ENCODE measurements at regions not wholly inside any gene's neighbourhood (a gene's known extent, or its start where the extent isn't known, plus 50 kb on each side); places are given as distances from the start of the nearest gene placed in this dataset.

GRCh38 chr2:226558418-226558817 lies 241.2 kb downstream of the IRS1 start:
- TF ChIP-seq, protein P1, sequence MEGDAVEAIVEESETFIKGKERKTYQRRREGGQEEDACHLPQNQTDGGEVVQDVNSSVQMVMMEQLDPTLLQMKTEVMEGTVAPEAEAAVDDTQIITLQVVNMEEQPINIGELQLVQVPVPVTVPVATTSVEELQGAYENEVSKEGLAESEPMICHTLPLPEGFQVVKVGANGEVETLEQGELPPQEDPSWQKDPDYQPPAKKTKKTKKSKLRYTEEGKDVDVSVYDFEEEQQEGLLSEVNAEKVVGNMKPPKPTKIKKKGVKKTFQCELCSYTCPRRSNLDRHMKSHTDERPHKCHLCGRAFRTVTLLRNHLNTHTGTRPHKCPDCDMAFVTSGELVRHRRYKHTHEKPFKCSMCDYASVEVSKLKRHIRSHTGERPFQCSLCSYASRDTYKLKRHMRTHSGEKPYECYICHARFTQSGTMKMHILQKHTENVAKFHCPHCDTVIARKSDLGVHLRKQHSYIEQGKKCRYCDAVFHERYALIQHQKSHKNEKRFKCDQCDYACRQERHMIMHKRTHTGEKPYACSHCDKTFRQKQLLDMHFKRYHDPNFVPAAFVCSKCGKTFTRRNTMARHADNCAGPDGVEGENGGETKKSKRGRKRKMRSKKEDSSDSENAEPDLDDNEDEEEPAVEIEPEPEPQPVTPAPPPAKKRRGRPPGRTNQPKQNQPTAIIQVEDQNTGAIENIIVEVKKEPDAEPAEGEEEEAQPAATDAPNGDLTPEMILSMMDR (IDR thresholded peaks at IDR 0.05; ENCODE audit: insufficient read depth, low read depth, low read length, missing control alignments), result no peak
- H3K4me3 ChIP-seq (ENCODE audit: low read depth, low read length), result no peak overlapping the region
- no peak for DNase-seq (ENCODE audit: low read depth)

DNA sequence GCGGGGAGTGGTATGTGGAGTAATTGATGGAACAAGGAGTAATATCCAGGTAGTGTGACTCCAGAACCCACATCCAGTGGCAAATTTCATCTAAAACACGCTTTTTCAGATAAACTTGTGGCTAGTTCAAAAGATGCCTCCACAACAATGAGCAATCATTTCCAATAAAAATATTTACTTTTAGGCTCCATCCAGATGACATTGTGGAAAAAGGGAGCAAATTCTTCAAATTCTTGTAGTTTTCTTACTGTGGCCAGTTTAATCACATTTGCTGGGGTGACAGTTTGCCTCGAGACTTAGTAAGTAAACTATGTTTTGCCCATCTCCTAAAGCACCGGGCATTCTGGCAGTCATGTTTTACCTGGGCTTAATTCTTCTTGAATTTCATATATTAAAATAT lies 243.6 kb downstream of the IRS1 start:
- H3K4me3 ChIP-seq (ENCODE audit: low read depth, low read length), result no peak overlapping the region
- no peak for DNase-seq (ENCODE audit: low read depth)
- TF ChIP-seq, protein P1 (IDR thresholded peaks at IDR 0.05; ENCODE audit: insufficient read depth, low read depth, low read length, missing control alignments), result no peak

GRCh38 chr2:226554701-226555100 lies 244.9 kb downstream of the IRS1 start:
- no peak overlapping the region for H3K4me3 ChIP-seq (ENCODE audit: low read depth, low read length)
- DNase-seq (ENCODE audit: low read depth), result no peak
- TF ChIP-seq, protein P1 (IDR thresholded peaks at IDR 0.05; ENCODE audit: insufficient read depth, low read depth, low read length, missing control alignments), result no peak

DNA sequence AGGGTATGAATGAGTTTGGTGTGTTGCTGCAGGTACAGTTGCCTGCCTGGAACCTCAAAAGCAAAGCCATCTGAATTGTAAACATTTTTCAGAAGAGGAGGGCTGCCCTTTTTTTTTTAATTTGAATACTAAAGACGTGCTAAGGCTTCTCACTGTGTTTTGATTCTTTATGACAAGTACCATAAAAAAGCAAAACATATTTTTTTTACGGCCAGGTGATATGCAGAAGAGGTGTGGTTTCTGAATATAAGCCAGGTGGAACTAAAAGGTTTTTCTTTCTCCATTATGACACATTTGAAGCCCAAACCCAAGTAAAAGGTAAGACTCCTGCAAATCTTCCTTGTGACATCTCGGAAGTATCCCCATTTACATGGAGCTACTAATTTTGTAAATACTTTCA lies 246.3 kb downstream of the IRS1 start:
- TF ChIP-seq, protein P1 (IDR thresholded peaks at IDR 0.05; ENCODE audit: insufficient read depth, low read depth, low read length, missing control alignments), result no peak
- no peak for DNase-seq (ENCODE audit: low read depth)
- no peak overlapping the region for H3K4me3 ChIP-seq (ENCODE audit: low read depth, low read length)

DNA sequence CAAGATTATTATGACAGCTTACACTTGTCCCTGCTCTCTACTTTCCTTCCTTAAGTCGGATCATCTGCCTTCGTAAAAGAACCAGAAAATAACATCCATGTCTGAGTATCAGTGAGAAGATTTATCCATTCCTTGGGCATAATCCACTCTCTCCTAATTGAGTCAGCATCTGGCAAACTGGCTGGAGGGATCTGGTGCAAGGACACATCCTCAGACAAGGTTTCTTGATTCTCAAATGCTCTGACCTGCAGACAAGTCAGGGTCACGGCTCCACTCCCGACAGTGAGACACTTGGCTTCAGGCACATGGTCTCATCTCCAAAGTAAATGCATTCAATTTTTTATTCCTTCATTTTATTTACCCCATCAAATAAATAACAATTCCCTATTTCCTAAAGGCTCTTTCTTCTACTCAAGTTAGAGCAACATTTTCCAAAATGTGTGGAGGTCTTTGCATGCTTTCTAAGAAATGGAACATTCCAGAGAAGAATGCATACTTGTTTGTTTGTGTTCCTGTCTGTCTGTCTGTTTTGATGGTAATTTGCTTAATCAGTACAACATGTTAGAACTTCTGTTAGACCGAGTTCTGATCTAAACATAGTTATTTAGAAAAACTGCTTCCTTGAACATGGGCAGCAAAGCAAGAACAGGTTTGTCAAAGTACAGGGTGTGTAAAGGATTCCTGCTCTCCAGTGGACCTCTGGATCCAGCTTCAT lies 246.9 kb downstream of the IRS1 start:
- no peak for DNase-seq (ENCODE audit: low read depth)
- H3K4me3 ChIP-seq (ENCODE audit: low read depth, low read length), result no peak overlapping the region
- TF ChIP-seq, protein P1 (IDR thresholded peaks at IDR 0.05; ENCODE audit: insufficient read depth, low read depth, low read length, missing control alignments), result no peak

DNA sequence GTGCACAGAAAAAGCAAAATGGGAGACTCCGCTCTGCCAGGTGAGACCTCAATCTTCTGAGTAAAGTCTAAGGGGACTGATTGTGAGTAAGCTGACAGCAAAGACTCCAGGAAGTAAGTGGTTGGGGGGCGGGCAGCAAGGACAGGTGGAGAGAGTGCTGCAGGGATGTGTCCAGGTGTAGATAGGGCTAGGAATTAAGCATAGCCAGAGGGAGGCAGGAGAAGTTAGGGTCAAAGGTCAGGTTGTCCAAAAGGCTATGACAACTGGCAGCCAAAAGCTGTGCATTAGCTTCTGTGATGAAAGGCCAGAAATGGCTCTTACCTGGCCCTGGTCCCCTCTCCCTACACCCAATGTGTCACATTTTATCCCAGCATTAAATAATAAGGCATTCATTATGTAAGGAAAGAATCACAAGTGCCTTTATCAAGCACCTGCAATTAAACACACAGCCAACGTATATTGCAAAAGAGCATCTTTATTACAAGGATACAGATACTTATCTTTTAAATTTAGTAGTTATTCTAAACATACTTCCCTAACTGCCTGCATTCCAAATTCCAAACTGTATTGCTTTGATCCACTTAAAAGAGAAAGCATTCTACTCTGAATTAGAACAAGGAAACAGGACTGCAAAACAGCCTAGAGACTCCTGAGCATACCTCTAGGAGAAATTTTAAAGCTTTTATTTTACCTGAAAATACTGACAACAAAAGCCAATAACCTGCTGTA lies 247.9 kb downstream of the IRS1 start:
- H3K4me3 ChIP-seq (ENCODE audit: low read depth, low read length), result no peak overlapping the region
- no peak for DNase-seq (ENCODE audit: low read depth)
- TF ChIP-seq, protein P1 (IDR thresholded peaks at IDR 0.05; ENCODE audit: insufficient read depth, low read depth, low read length, missing control alignments), result no peak
